ENCODE measurements at regions not wholly inside any gene's neighbourhood (a gene's known extent, or its start where the extent isn't known, plus 50 kb on each side); places are given as distances from the start of the nearest gene placed in this dataset.

GRCh38 chr12:3968523-3968922 lies 95.3 kb upstream of the PARP11 start:
- TF ChIP-seq EZH2 (IDR thresholded peaks at IDR 0.05; ENCODE audit: borderline replicate concordance, insufficient read depth, low read depth, low read length, poor library complexity, severe bottlenecking) (no peak), CTCF (IDR thresholded peaks at IDR 0.05) (no peak)
